ENCODE measurements at regions not wholly inside any gene's neighbourhood (a gene's known extent, or its start where the extent isn't known, plus 50 kb on each side); places are given as distances from the start of the nearest gene placed in this dataset.

- TF ChIP-seq CTCF (IDR thresholded peaks at IDR 0.05), result no peak
- no peak for TF ChIP-seq POLR2A (IDR thresholded peaks at IDR 0.05)
- TF ChIP-seq POLR2AphosphoS5 (IDR thresholded peaks at IDR 0.05), result no peak
Observed at GRCh38 chr5:159851053-159851452, 65.2 kb upstream of the ADRA1B start.

Measured in breast epithelium (tissue), 3 donors.